Fibroblast of skin of abdomen (primary cell): ENCODE measurements at regions not wholly inside any gene's neighbourhood (a gene's known extent, or its start where the extent isn't known, plus 50 kb on each side); places are given as distances from the start of the nearest gene placed in this dataset.

Experiments
- DNase-seq: peaks from one replicate; pipeline ENCODE4 v3.0.0-alpha.2; 2013

GRCh38 chr10:78956391-78956790 lies 112.4 kb upstream of the ZMIZ1 start:
- DNase-seq = no peak

DNA sequence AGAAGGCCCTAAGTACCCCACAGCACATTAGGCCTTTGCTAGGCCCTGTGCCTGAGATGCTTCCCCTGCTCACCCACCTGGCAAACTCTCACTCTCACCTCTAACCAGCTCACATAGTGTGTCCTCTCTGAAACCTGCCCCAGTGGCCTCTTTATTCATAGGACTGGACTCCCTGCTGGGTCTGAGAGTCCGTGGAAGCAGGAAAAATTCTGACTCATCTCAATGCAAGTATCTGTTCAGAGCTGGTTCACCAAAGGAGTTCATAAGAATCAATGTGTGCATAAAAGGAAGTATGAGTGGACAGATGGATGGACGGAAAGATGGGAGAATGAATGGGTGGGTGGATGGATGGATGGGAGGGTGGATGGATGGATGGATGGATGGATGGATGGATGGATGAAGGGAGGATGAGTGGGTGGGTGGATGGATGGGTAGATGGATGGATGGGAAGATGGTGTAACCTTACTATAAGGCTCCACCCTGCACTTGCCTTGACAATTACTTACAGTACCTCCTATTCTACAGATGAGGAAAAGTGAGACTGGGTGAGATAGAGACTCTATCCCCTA lies 111.2 kb upstream of the ZMIZ1 start:
- no peak for DNase-seq

DNA sequence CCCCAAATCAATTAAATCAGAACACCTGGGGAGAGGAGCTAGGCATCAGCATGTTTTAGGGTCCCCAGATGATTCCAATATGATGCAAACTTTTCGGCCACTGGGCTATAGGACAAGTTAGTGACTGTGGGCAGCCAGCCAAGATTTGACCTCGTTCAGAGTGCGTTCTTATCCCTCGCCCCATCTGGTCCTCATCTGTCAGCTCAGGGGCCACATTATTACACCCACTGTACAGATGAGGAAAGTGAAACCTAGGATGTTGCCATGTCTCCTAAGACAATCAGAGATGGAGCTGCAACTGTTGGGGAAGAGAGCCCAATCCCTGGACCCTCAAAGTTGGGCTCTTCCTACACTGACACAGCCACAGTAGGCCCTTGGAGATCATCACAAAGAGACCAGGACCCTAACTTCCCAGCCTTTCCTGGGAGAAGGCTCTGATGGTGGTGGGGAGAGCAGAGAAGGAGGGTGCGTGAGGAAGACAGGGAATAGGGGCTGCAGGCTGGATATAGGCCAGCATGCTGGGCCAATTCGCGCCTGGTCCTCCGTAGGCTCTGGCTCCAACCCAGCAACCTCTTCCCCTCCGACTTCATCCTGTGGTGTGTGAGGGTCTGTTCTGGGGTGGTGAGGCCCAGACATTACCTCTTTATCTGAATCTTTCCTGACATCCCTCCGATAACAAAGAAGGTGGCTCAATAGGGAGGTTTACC lies 109.4 kb upstream of the ZMIZ1 start:
- no peak for DNase-seq

- no peak for DNase-seq
Measured at GRCh38 chr10:78959924-78960285, 108.9 kb upstream of the ZMIZ1 start.

DNA sequence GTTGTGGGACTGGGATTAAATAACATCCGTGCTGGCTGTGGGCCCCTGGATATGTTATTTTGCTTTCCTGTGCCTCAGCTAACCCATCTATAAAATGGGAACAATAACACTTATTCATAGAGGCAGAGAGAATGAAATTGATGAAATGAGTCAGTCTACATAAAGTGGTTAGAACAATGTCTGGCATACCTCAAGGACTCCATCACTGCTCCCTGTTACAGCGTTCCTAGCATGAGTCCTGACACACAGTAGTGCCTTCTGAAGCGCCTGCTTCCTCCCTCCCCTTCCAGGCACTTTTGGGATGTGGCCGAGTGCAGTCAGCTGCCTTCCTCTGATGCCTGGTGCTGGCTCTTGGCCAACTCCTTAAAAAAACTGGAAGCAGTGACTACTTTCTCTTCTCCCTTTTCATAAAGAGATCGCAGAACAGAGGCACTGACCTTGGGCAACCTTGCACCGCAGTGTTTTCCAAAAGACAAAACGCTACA lies 108.4 kb upstream of the ZMIZ1 start:
- peak; percentile 90 for DNase-seq

- DNase-seq = no peak
Measured at GRCh38 chr10:78961760-78962159, 107.0 kb upstream of the ZMIZ1 start.

DNA sequence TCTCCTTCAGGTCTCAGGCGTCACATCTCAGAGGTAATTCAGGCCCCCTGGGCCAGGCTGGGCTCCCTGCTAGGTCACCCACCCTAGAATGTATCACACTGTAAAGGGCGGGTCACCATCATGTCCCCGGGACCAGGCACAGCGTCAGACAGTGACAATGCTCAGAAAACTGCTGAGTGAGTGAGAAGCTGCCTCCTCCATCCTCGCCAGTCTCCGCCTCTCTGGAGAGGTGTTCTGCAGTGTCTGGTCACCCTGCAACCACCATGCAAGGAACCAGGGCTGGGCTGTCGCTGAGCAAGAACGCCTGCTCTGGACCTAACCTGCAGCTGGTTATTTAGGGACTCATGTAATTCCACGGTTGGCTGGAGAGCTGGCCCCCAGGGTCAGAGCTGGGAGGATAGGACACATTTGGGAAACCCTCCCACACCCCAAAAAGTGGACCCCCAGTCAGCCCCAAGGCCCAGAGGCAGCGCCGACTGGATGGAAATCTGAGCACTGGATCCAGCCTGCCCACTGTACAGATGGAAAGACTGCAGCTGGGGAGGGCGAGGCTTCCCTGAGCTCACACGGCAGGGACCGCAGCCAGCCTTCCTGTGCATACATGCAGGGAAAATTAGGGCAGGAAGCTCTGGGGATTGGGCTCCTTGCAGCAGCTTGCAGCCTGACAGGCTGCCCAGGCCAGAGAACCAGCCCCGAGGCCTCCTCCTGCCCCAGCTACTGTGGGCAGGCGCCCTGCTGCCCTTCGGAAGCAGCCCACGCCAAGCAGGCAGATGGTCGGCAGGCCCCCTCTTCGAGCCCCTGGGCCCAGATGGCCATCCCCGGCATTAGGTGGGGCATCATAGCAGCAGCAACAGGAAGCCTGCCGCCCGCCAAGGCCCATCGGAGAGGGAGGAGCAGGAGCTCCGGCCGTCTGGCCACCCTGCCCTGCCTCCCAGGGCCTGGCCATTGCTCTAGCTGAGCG lies 105.4 kb upstream of the ZMIZ1 start:
- DNase-seq = no peak

GRCh38 chr10:78964274-78964951 lies 104.4 kb upstream of the ZMIZ1 start:
- DNase-seq = no peak

DNA sequence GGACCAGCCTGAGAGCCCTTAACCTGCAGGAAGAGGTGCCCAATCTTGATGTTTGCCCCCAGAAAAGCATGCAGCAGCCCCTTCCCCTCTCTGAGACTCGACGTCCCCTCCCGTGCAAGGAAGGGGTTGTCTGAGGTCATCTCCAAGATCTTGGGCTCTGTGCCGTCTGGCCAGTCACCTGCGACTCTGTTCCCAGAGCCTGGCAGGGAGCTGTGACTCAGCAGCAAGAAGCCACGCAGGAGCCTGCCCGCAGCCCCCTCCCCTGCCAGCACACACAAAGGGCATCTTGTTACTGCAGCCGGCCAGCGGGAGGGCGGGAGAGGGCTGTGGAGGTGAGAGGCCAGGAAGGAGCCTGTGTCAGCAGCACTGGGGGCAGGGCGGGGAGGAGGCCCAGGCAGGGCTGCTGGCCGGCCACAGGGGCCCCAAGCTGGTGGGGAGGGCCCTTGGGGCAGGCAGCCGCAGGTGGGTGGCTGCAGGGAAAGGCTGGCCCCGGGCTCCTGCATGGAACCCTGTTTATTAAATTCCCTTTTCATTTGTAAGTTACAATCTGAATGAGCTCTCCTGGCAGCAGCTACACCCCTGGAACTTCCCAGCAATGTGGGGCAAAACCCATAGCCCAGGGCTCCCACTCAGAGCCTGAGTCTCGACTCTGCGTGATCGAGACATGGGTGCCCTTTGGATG lies 103.7 kb upstream of the ZMIZ1 start:
- DNase-seq = no peak

DNA sequence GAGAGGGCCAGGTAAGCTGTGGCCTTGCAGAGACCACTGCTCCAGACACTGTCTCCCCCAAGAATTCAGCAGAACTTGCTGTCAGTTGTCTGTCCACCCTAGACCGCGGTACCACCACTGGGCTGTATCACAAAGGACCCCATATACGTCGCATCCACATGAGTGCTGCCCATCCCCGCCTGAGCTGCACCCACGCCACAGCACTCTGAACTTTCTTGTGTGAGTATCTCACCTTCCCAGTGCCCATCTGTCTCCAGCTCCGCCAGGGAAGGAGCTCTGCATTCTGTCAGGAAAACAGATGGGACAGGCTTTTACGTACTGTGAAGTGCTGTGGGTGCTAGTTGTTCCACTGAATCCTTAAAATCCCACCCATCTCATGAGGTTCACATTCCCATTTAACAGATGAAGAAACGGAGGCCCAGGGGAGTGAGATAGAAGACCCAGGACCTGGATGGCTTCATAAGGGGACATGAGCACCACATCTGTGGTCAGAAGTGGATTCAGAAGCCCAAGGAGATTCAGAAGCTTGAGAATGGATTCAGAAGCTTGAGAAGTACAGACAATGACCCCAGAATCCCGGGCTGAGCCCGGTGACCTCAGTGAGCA lies 102.5 kb upstream of the ZMIZ1 start:
- DNase-seq = no peak

DNA sequence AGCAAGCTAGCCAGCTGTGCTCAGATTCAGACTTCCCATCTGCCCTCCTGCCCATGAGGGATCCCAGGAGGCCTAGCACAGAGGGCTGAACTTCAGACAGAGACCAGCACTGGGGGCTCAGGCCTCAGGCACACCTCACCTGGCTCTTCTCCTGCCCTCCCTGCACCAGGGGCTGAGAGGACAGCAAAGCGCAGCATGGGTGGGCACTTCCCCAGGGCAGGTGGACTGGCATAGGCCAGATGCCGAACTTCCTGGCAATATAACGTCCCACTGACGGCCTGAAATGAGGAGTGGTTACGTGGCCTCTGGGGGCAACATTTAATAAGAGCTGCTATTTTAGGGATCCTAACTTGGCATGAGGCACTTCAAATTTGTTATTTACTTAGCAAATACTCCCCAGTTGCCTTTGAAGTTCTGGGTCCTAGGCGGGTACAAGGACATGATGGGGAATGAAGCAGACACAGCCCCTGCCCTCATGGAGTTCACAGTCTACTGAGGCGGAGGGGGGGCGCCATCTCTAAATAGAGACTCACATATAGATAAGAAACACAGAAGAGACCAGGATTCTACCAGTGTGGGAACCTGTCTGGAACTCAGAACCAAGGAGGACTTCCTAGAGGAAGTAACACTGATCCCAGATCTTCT lies 101.8 kb upstream of the ZMIZ1 start:
- DNase-seq = no peak

DNA sequence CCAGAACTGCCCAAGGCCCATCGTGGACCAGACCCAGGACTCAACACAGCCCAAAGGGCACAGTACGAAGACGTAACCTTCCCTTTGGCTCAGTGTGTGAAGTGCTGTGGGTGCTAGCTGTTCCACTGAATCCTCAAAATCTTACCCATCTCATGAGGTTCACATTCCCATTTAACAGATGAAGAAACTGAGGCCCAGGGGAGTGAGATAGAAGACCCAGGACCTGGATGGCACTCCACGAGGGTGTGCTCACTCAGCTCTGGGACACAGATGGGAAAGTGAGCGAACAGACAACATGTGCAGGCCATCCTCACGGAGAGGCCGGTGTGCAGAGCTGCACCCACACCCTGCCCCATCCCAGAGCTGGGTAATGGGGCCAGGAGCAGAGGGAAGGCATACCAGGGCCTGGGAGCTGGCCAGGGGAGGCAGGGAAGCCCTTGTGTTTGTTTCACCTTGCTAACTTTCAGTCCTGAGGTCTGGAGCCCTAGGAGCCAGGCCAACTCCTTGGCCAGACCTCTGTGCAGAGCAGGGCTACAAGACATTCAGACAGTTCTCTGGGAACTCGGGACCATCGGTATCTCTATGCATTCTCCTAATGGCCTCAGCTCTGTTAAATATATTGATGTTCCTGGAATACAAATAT lies 100.3 kb upstream of the ZMIZ1 start:
- no peak for DNase-seq

GRCh38 chr10:78968943-78969342 lies 99.8 kb upstream of the ZMIZ1 start:
- no peak for DNase-seq

GRCh38 chr10:78969719-78970118 lies 99.0 kb upstream of the ZMIZ1 start:
- no peak for DNase-seq

DNA sequence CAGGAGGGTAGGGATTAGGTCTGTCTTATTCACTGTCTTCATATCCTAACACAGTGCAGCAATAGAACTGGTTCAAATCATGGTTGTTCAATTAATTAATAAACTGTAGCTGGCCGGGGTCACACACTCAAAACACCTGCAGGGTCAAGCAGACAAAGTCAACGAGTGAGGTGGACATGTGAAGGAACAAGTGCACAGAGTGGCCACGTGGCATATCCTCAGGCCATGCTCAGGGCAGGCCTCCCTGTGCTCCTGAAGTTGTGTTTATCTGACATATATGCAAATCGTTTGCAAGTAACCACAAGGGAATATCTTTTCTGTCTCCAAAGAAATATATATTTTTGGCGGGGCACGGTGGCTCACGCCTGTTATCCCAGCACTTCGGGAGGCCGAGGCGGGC lies 98.5 kb upstream of the ZMIZ1 start:
- DNase-seq = no peak

DNA sequence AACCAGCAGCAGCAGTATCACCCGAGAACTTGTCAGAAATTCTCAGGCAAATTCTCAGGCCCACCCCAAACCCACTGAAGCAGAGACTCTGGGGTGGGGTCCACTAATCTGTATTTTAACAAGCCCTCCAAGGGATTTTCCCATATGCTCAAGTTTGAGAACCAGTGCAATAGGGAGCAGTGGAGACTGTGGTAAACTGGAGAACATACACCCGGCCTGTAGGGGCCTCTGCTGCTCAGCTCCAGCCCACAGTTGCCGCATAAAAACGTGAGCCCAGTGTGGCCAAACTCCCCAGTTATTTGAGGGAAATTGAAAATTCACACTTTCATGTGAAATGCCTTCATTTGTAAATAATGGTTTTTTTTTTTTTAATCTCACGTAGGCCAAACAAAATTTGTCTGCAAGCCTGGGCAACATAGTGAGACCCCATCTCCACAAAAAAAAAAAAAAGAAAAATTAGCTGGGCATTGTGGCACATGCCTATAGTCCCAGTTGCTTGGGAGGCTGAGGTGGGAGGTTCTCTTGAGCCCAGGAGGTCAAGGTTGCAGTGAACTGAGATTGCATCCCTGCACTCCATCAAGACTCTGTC lies 97.6 kb upstream of the ZMIZ1 start:
- no peak for DNase-seq

DNA sequence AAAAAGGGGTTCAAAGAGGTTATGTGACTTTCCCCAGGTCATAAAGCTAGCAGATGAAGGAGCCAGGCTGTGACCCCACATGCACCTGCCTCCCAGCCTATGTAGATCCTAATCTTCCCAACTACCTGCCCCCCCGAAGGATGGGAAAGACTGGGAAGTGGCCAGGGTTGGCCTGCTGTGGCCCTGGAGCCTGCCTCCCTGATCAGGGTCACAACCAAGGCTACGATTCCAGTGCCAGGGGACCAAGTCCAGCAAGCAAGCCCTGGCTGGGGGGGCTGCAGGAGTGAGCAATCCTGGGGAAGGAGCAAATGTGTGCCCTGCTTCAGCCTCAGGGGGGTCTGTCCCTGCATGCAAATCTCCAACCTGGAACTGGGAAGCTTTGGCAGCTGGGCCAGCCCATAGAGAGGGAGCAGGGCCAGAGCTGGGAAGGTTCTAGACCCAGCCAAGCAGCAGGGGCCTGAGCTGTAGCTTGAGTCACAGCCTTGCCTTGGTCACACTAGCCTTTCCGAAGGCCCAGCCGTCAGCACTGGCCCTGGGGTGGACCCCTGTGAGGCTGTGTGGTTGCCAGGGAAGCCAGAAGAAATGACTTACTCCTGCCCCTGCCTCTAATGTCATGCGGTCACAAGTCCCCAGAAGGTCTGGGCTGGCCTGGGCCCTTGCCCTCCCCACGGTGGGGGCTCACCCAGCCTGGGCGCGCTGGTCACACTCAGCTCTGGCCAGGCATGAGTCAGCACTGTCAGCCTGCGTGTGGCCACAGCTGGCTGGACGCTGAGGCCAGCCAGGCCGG lies 96.4 kb upstream of the ZMIZ1 start:
- DNase-seq = peak; percentile 28

- DNase-seq = peak; percentile 93
Measured at GRCh38 chr10:78972947-78973900, 95.5 kb upstream of the ZMIZ1 start.
